ENCODE measurements at regions not wholly inside any gene's neighbourhood (a gene's known extent, or its start where the extent isn't known, plus 50 kb on each side); places are given as distances from the start of the nearest gene placed in this dataset.
A peak's percentile ranks its signal among the peaks of the same experiment; 100 is the strongest.

- CTCF ChIA-PET = interaction anchor here (0.5 kb wide), 1 partner anchor 155 kb away, joined by 3 read pairs; no protein-coding TSS in a partner anchor
- POLR2A ChIA-PET (ENCODE audit: low non-redundant PET) = no interaction called here
- no peak for TF ChIP-seq CTCF (conservative IDR thresholded peaks at IDR 0.05; ENCODE audit: low read depth)
- DNase-seq (ENCODE audit: low spot score) = no peak
- H3K27ac ChIP-seq = no peak overlapping the region
Observed at GRCh38 chr14:22475381-22475780, 113.6 kb downstream of the DAD1 start.

GRCh38 chr14:22474730-22475351 is 114.2 kb downstream of the DAD1 start:
- DNase-seq (ENCODE audit: low spot score) = no peak
- no peak for TF ChIP-seq CTCF (conservative IDR thresholded peaks at IDR 0.05; ENCODE audit: low read depth)
- CTCF ChIA-PET = interaction anchor here (0.5 kb wide), 1 partner anchor 155 kb away, joined by 3 read pairs; no protein-coding TSS in a partner anchor
- H3K27ac ChIP-seq = no peak overlapping the region
- POLR2A ChIA-PET (ENCODE audit: low non-redundant PET) = no interaction called here

GRCh38 chr14:22472935-22473854 is 115.8 kb downstream of the DAD1 start:
- peak; percentile 54 for DNase-seq (ENCODE audit: low spot score)
- TF ChIP-seq CTCF (conservative IDR thresholded peaks at IDR 0.05; ENCODE audit: low read depth) = peak; percentile 52
- ChIA-PET POLR2A (ENCODE audit: low non-redundant PET) (no interaction called here), CTCF (interaction anchor here (0.6 to 3.5 kb wide), 9 partner anchors 8 to 763 kb away, joined by 3 to 17 read pairs (median 3); no protein-coding TSS in a partner anchor)
- no peak overlapping the region for H3K27ac ChIP-seq

DNA sequence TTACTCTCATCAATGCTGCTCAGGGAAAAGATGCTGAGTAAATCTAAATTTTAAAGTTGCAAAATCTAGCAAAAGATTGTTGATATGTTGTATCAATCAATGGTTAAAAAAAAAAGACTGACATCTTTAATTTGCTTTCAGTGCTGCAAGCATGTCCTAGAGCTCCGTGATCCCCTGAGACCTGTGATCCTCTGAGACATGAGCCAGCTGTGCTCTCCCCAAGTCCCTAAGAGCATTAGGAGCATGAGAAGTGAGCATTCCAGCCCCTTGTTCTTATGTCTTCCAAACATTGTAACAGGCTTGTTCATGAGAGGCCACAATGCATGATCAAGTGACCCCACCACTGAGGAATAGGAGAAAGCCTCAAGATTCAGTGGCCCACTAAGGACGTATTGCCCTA is 116.6 kb downstream of the DAD1 start:
- no peak for DNase-seq (ENCODE audit: low spot score)
- POLR2A ChIA-PET (ENCODE audit: low non-redundant PET) = no interaction called here
- TF ChIP-seq CTCF (conservative IDR thresholded peaks at IDR 0.05; ENCODE audit: low read depth) = no peak
- H3K27ac ChIP-seq = no peak overlapping the region
- CTCF ChIA-PET = interaction anchor here (0.7 to 3.5 kb wide), 8 partner anchors 14 to 148 kb away, joined by 3 to 17 read pairs (median 3); no protein-coding TSS in a partner anchor

GRCh38 chr14:22471545-22472121 is 117.4 kb downstream of the DAD1 start:
- CTCF ChIA-PET = interaction anchor here (0.6 to 3.5 kb wide), 6 partner anchors 13 to 234 kb away, joined by 3 to 17 read pairs (median 4); no protein-coding TSS in a partner anchor
- POLR2A ChIA-PET (ENCODE audit: low non-redundant PET) = no interaction called here
- no peak overlapping the region for H3K27ac ChIP-seq
- TF ChIP-seq CTCF (conservative IDR thresholded peaks at IDR 0.05; ENCODE audit: low read depth) = peak; percentile 20
- DNase-seq (ENCODE audit: low spot score) = peak; percentile 27
